Adrenal gland (tissue), 9 donors: ENCODE measurements at regions not wholly inside any gene's neighbourhood (a gene's known extent, or its start where the extent isn't known, plus 50 kb on each side); places are given as distances from the start of the nearest gene placed in this dataset.

ENCODE experiments used
- DNase-seq, 7 donors: peaks; one replicate each; pipeline ENCODE4 v3.0.0-alpha.2; 2019 to 2020
- H3K27ac ChIP-seq, 5 donors: fragments of 200-600 bp; sonication (generic) in 4 of 5; 1 replicate in 3 of 5; 2 replicates in 2 of 5; pipeline versions ENCODE4 v1.5.1 to v1.8.0; 2016 to 2020; ENCODE audit warnings: mild to moderate bottlenecking in 1 of 5
- H3K27me3 ChIP-seq: fragments of 200-600 bp; 2 replicates; pipeline ENCODE4 v1.8.0; 2021
- H3K36me3 ChIP-seq, 2 donors: fragments of 200-600 bp; replicated peaks in 1 of 2; 1 replicate in 1 of 2; 2 replicates in 1 of 2; pipeline versions ENCODE4 v1.5.1 to v1.8.0; 2018 to 2022
- H3K4me1 ChIP-seq, 2 donors: fragments of 200-600 bp; replicated peaks in 1 of 2; 1 replicate in 1 of 2; 2 replicates in 1 of 2; pipeline versions ENCODE4 v1.5.1 to v1.8.0; 2018 to 2021
- H3K4me3 ChIP-seq, 4 donors: fragments of 200-600 bp; sonication (generic) in 3 of 4; one replicate each; pipeline ENCODE4 v1.5.1; 2016 to 2018
- H3K9me3 ChIP-seq, 3 donors: fragments of 200-600 bp; sonication (generic) in 1 of 3; replicated peaks in 1 of 3; 1 replicate in 2 of 3; 2 replicates in 1 of 3; pipeline versions ENCODE4 v1.5.1 to v1.8.0; 2016 to 2021
- POLR2A ChIP-seq, 2 donors: fragments of 450-650 bp; IDR thresholded peaks; one replicate each; pipeline ENCODE4 v1.6.1; 2017; ENCODE audit warnings: antibody characterized with exemption in 2 of 2, mild to moderate bottlenecking in 2 of 2, moderate library complexity in 1 of 2
- WGBS, 4 donors: extraction: QIAGEN DNeasy Blood & Tissue Kit in 2 of 4; methylation state at CpG; one replicate each; pipeline versions ENCODE4 v1.1.5 to v1.1.7; 2013 to 2017; 5-methylcytosine and 5-hydroxymethylcytosine counted together
- intact Hi-C, 2 donors: fragments of 100-400 bp; cut with DNase I; formaldehyde crosslinking; loops; one replicate each; pipeline versions ENCODE4 v1.14.1 to v1.15.0; 2022 to 2023
- TF ChIP-seq, protein P1 (sequence below), 6 experiments: fragments of 450-650 bp in 4 of 6; fragments of 200-600 bp in 2 of 6; sonication (generic) in 1 of 6; IDR thresholded peaks; 1 replicate in 5 of 6; 2 replicates in 1 of 6; pipeline versions ENCODE4 v1.5.1 to v1.8.0; 2016 to 2021; ENCODE audit warnings: antibody characterized with exemption in 6 of 6, mild to moderate bottlenecking in 2 of 6, moderate library complexity in 1 of 6
- donor health status: healthy with polysubstance abuse.
- donor health status: Bipolar disorder and iron deficiency.
- donor health status: DM: yes; HTN: yes; CAD: no.
- donor health status: DM: no; HTN: no; CAD: no.
- donor health status: DM: no; HTN: no; CAD: no.

DNA sequence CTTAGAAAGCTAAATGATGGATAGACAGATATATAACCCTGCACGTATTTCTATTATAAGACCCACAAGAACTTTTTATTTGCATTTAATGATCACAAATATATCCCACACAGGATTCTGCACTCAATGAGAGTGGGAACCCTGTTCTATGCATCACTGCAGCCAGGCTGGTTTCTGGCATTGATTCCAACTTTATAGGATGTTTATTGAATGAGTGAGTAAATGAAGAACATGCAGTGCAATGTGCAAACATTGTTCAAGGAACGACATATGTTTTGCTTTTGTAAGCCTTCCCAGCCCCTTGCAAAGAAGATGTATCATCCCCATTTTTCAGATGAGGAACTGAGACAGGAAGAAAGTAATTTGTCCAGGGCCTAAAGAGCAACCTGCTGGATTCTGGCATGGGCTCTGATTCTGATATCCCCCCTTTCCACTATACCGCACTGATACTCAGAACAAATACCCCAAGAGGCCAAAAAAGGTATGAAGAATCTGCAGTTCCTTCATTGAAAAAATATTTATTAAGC lies 246.3 kb downstream of the LACC1 start:
- Histone ChIP-seq H3K27ac (no peak overlapping the region), H3K9me3 (no peaks in the 10 kb centered on the region), H3K36me3 (no peaks in the 10 kb centered on the region), H3K27me3 (no peaks in the 10 kb centered on the region), H3K4me3 (no peak overlapping the region), H3K4me1 (peaks cover 0 to 4% of the 10 kb centered on the region in 2 donors)
- TF ChIP-seq POLR2A (IDR thresholded peaks at IDR 0.05) = no peak
- TF ChIP-seq, protein P1, sequence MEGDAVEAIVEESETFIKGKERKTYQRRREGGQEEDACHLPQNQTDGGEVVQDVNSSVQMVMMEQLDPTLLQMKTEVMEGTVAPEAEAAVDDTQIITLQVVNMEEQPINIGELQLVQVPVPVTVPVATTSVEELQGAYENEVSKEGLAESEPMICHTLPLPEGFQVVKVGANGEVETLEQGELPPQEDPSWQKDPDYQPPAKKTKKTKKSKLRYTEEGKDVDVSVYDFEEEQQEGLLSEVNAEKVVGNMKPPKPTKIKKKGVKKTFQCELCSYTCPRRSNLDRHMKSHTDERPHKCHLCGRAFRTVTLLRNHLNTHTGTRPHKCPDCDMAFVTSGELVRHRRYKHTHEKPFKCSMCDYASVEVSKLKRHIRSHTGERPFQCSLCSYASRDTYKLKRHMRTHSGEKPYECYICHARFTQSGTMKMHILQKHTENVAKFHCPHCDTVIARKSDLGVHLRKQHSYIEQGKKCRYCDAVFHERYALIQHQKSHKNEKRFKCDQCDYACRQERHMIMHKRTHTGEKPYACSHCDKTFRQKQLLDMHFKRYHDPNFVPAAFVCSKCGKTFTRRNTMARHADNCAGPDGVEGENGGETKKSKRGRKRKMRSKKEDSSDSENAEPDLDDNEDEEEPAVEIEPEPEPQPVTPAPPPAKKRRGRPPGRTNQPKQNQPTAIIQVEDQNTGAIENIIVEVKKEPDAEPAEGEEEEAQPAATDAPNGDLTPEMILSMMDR (IDR thresholded peaks at IDR 0.05) = no peak
- intact Hi-C loops = no loop called here
- no peak for DNase-seq
- WGBS, 4 donors = 70 to 97% (median 95%) methylated on average over 3 of the region's 3 CpGs

DNA sequence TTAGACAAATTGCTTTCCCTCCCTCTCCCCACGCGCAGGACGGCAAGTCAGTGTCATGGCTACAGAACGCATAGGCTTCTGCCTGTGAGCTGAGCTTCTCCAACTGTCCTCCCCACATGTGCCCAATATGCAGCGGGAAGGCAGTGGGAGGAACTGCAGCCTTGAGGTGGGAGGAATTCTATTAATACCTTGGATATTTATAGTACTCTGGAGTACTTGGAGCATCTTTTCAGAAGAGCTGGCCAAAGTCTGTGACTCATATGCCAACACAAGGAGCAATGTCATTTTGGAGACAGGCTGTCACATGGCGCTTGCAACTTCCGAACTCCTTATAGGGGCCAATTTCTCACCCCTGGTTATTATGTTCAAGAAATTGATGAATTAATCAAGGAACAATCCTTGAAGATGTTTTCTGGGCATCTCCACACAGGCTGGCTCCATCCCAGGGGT lies 245.0 kb upstream of the SERP2 start:
- intact Hi-C loops = no loop called here
- Histone ChIP-seq H3K4me1 (peaks cover 12 to 14% of the 10 kb centered on the region in 2 donors), H3K27me3 (no peaks in the 10 kb centered on the region), H3K36me3 (no peaks in the 10 kb centered on the region), H3K4me3 (no peak overlapping the region), H3K27ac (peak overlapping the region in 1 of 5 donors; percentile 31), H3K9me3 (no peaks in the 10 kb centered on the region)
- peak; percentile 42 to 86 (median 62) for DNase-seq
- no peak for TF ChIP-seq POLR2A (IDR thresholded peaks at IDR 0.05)
- TF ChIP-seq, protein P1 (IDR thresholded peaks at IDR 0.05) = peak in 3 of 6 experiments; percentile 12 to 33 (median 26)
- 40 to 53% (median 47%) methylated on average over 7 of the region's 7 CpGs for WGBS, 4 donors

DNA sequence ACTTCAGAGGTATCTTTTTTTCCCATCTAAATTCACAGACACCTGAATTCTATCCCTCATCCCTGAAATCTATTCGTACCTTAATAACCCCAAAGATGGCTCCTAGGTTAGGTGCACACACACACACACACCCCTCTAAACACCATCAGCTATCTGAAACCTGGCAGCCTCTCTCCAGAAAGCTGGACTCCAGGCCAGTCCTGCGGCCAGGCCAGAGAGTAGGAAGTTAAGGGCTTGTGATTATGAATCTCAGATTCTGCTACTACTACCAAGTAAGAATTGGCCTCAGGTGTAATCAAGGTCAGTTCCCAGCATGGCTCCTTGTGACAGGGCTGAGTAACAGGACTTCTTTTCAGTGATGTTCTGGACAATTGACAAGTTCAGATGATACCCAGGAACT lies 244.2 kb upstream of the SERP2 start:
- TF ChIP-seq, protein P1 (IDR thresholded peaks at IDR 0.05) = no peak
- H3K27ac ChIP-seq = no peak overlapping the region
- H3K36me3 ChIP-seq = no peaks in the 10 kb centered on the region
- H3K4me3 ChIP-seq = no peak overlapping the region
- H3K9me3 ChIP-seq = no peaks in the 10 kb centered on the region
- intact Hi-C loops = no loop called here
- peaks cover 12 to 14% of the 10 kb centered on the region in 2 donors for H3K4me1 ChIP-seq
- no peaks in the 10 kb centered on the region for H3K27me3 ChIP-seq
- DNase-seq = no peak
- WGBS, 4 donors = 73 to 87% (median 77%) methylated on average over 2 of the region's 2 CpGs

DNA sequence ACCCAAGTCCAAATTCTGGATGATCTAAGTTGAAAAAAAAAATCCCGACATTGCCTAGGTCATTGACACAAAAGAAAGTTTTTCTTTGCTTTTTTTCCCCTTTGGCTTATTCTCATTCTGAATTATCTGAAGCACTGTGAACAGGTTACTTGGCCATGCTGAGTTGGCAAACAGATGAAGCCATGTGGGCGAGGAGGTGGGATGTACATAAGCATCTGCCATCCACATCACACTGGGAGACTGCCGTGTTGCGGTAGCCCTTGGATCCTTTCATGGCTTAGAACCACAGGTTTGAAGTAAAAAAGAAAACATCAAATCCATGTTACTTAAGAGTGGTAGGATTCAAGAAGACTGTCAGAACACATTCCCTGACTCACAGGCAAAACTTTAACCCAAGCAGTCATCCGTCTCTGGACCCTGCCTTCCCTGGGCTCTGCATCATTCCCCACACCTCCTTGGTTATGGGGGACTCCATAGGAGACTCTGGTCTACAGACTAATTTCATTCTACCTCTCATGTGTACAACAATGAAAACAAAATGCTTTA lies 242.5 kb upstream of the SERP2 start:
- intact Hi-C loops = no loop called here
- no peak overlapping the region for H3K27ac ChIP-seq
- no peak overlapping the region for H3K4me3 ChIP-seq
- H3K36me3 ChIP-seq = no peaks in the 10 kb centered on the region
- no peaks in the 10 kb centered on the region for H3K27me3 ChIP-seq
- no peak for DNase-seq
- 93 to 97% (median 95%) methylated on average over 5 of the region's 5 CpGs for WGBS, 4 donors
- no peaks in the 10 kb centered on the region for H3K9me3 ChIP-seq
- TF ChIP-seq POLR2A (IDR thresholded peaks at IDR 0.05) = no peak
- TF ChIP-seq, protein P1 (IDR thresholded peaks at IDR 0.05) = no peak
- peaks cover 12 to 14% of the 10 kb centered on the region in 2 donors for H3K4me1 ChIP-seq
